ENCODE measurements at regions not wholly inside any gene's neighbourhood (a gene's known extent, or its start where the extent isn't known, plus 50 kb on each side); places are given as distances from the start of the nearest gene placed in this dataset.
"Not testable (repeated sequence)": the region's sequence is repeated elsewhere in the genome, so short reads cannot be mapped to it uniquely, and the experiment has no call there.

DNA sequence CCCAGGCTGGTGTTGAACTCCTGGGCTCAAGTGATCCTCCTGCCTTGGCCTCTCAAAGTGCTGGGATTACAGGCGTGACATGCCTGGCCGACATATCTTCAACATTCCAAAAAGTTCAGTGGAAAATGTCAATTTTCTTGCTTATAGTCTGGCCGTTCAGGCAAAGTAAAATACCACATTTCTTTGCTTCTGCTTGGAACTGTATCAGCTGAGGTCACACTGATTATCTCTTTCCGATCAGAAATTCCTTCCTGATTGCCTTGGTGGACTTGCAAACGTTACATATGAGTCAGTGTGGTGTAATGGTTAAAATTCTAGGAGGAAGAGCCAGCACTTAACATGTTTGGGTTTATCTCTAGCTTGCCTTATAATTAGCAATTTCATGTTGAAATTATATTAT is 170.6 kb upstream of the ERV3-1 start:
- H3K36me3 Mint-ChIP-seq (ENCODE audit: insufficient read depth, unreplicated experiment); H3K27ac Mint-ChIP-seq (ENCODE audit: unreplicated experiment); intact Hi-C loops (cut with micrococcal nuclease; ENCODE audit: unreplicated experiment); H3K9me3 Mint-ChIP-seq (ENCODE audit: low read depth, unreplicated experiment); H3K4me3 Mint-ChIP-seq (ENCODE audit: low read depth, unreplicated experiment); H3K4me1 Mint-ChIP-seq (ENCODE audit: low read depth, unreplicated experiment); H3K27me3 Mint-ChIP-seq (ENCODE audit: unreplicated experiment); CTCF ChIA-PET; DNase-seq; BruUV-seq (replicated peaks): not testable (repeated sequence)

GRCh38 chr7:65150105-65150504 is 143.6 kb upstream of the ERV3-1 start:
- H3K36me3 Mint-ChIP-seq (ENCODE audit: insufficient read depth, unreplicated experiment); DNase-seq; CTCF ChIA-PET; H3K27ac Mint-ChIP-seq (ENCODE audit: unreplicated experiment); H3K4me3 Mint-ChIP-seq (ENCODE audit: low read depth, unreplicated experiment); H3K9me3 Mint-ChIP-seq (ENCODE audit: low read depth, unreplicated experiment); H3K27me3 Mint-ChIP-seq (ENCODE audit: unreplicated experiment); BruUV-seq (replicated peaks); H3K4me1 Mint-ChIP-seq (ENCODE audit: low read depth, unreplicated experiment); intact Hi-C loops (cut with micrococcal nuclease; ENCODE audit: unreplicated experiment): not testable (repeated sequence)

DNA sequence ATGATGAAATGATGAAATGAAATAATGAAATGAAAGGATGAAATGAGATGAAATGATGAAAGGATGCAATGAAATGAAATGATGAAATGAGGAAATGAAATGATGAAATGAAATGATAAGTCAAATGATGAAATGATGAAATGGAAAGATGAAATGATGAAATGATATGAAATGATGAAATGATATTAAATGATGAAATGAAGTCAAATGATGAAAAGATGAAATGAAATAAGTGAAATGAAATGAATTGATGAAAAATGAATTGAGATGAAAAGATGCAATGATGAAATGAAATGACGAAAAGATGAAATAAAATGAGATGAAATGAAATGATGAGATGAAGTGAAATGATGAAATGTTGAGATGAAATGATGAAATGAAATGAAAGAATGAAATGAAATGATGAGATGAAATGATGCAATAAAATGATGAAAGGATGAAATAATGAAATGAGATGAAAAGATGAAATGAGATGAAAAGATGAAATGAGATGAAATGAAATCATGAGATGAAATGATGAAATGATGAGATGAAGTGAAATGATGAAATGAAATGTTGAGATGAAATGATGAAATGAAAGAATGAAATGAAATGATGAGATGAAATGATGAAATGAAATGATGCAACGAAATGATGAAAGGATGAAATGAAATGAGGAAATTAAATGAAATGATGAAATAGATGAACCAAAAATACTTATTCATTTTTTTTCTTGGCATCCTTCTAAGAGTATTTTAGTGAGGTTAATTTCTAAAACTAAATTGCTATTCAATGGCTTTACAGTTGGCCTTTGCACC is 139.8 kb upstream of the ERV3-1 start:
- CTCF ChIA-PET; DNase-seq; H3K27me3 Mint-ChIP-seq (ENCODE audit: unreplicated experiment); intact Hi-C loops (cut with micrococcal nuclease; ENCODE audit: unreplicated experiment); BruUV-seq (replicated peaks); H3K9me3 Mint-ChIP-seq (ENCODE audit: low read depth, unreplicated experiment); H3K36me3 Mint-ChIP-seq (ENCODE audit: insufficient read depth, unreplicated experiment); H3K27ac Mint-ChIP-seq (ENCODE audit: unreplicated experiment); H3K4me3 Mint-ChIP-seq (ENCODE audit: low read depth, unreplicated experiment); H3K4me1 Mint-ChIP-seq (ENCODE audit: low read depth, unreplicated experiment): not testable (repeated sequence)

DNA sequence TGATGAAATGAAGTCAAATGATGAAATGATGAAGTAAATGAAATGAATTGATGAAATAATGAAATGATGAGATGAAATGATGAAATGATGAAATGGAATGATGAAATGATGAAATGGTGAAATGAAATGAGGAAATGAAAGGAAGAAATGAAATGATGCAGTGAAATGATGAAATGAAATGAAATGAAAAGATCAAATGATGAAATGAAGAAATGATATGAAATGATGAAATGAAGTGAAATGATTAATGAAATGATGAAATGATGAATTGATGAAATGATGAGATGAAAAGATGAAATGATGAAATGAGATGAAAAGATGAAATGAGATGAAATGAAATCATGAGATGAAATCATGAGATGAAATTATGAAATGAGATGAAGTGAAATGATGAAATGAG is 139.2 kb upstream of the ERV3-1 start:
- H3K9me3 Mint-ChIP-seq (ENCODE audit: low read depth, unreplicated experiment); H3K36me3 Mint-ChIP-seq (ENCODE audit: insufficient read depth, unreplicated experiment); BruUV-seq (replicated peaks); H3K27ac Mint-ChIP-seq (ENCODE audit: unreplicated experiment); H3K4me1 Mint-ChIP-seq (ENCODE audit: low read depth, unreplicated experiment); DNase-seq; H3K4me3 Mint-ChIP-seq (ENCODE audit: low read depth, unreplicated experiment); CTCF ChIA-PET; intact Hi-C loops (cut with micrococcal nuclease; ENCODE audit: unreplicated experiment); H3K27me3 Mint-ChIP-seq (ENCODE audit: unreplicated experiment): not testable (repeated sequence)

DNA sequence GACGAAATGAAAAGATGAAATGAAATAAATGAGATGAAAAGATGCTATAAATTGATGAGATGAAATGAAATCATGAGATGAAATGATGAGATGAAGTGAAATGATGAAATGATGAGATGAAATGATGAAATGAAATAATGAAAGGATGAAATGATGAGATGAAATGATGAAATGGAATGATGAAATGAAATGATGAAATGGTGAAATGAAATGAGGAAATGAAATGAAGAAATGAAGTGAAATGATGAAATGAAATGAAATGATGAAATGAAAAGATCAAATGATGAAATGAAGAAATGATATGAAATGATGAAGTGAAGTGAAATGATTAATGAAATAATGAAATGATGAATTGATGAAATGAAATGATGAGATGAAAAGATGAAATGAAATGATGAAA is 138.5 kb upstream of the ERV3-1 start:
- intact Hi-C loops (cut with micrococcal nuclease; ENCODE audit: unreplicated experiment); H3K9me3 Mint-ChIP-seq (ENCODE audit: low read depth, unreplicated experiment); H3K27me3 Mint-ChIP-seq (ENCODE audit: unreplicated experiment); CTCF ChIA-PET; BruUV-seq (replicated peaks); H3K36me3 Mint-ChIP-seq (ENCODE audit: insufficient read depth, unreplicated experiment); H3K4me3 Mint-ChIP-seq (ENCODE audit: low read depth, unreplicated experiment); DNase-seq; H3K4me1 Mint-ChIP-seq (ENCODE audit: low read depth, unreplicated experiment); H3K27ac Mint-ChIP-seq (ENCODE audit: unreplicated experiment): not testable (repeated sequence)

DNA sequence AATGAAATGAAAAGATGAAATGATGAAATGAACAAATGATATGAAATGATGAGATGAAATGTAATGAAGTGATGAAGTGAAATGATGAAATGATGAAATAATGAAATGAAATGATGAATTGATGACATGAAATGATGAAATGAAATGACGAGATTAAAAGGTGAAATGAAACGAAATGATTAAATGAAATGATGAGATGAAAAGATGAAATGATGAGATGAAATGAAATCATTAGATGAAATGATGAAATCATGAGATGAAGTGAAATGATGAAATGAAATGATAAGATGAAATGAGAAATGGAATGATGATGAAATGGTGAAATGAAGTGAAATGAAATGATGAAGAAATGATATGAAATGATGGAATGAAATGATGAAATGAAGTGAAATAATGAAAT is 138.1 kb upstream of the ERV3-1 start:
- H3K4me1 Mint-ChIP-seq (ENCODE audit: low read depth, unreplicated experiment); CTCF ChIA-PET; H3K27ac Mint-ChIP-seq (ENCODE audit: unreplicated experiment); BruUV-seq (replicated peaks); DNase-seq; H3K4me3 Mint-ChIP-seq (ENCODE audit: low read depth, unreplicated experiment); intact Hi-C loops (cut with micrococcal nuclease; ENCODE audit: unreplicated experiment); H3K27me3 Mint-ChIP-seq (ENCODE audit: unreplicated experiment); H3K36me3 Mint-ChIP-seq (ENCODE audit: insufficient read depth, unreplicated experiment); H3K9me3 Mint-ChIP-seq (ENCODE audit: low read depth, unreplicated experiment): not testable (repeated sequence)

GRCh38 chr7:65144119-65144518 is 137.6 kb upstream of the ERV3-1 start:
- H3K4me1 Mint-ChIP-seq (ENCODE audit: low read depth, unreplicated experiment); H3K27me3 Mint-ChIP-seq (ENCODE audit: unreplicated experiment); intact Hi-C loops (cut with micrococcal nuclease; ENCODE audit: unreplicated experiment); BruUV-seq (replicated peaks); H3K27ac Mint-ChIP-seq (ENCODE audit: unreplicated experiment); H3K36me3 Mint-ChIP-seq (ENCODE audit: insufficient read depth, unreplicated experiment); CTCF ChIA-PET; DNase-seq; H3K4me3 Mint-ChIP-seq (ENCODE audit: low read depth, unreplicated experiment); H3K9me3 Mint-ChIP-seq (ENCODE audit: low read depth, unreplicated experiment): not testable (repeated sequence)

GRCh38 chr7:65141894-65142293 is 135.4 kb upstream of the ERV3-1 start:
- H3K36me3 Mint-ChIP-seq (ENCODE audit: insufficient read depth, unreplicated experiment); H3K27me3 Mint-ChIP-seq (ENCODE audit: unreplicated experiment); H3K9me3 Mint-ChIP-seq (ENCODE audit: low read depth, unreplicated experiment); H3K4me1 Mint-ChIP-seq (ENCODE audit: low read depth, unreplicated experiment); H3K4me3 Mint-ChIP-seq (ENCODE audit: low read depth, unreplicated experiment); DNase-seq; BruUV-seq (replicated peaks); intact Hi-C loops (cut with micrococcal nuclease; ENCODE audit: unreplicated experiment); H3K27ac Mint-ChIP-seq (ENCODE audit: unreplicated experiment); CTCF ChIA-PET: not testable (repeated sequence)

GRCh38 chr7:65141405-65141778 is 134.9 kb upstream of the ERV3-1 start:
- DNase-seq; H3K9me3 Mint-ChIP-seq (ENCODE audit: low read depth, unreplicated experiment); H3K36me3 Mint-ChIP-seq (ENCODE audit: insufficient read depth, unreplicated experiment); H3K4me3 Mint-ChIP-seq (ENCODE audit: low read depth, unreplicated experiment); BruUV-seq (replicated peaks); H3K4me1 Mint-ChIP-seq (ENCODE audit: low read depth, unreplicated experiment); H3K27me3 Mint-ChIP-seq (ENCODE audit: unreplicated experiment); CTCF ChIA-PET; H3K27ac Mint-ChIP-seq (ENCODE audit: unreplicated experiment); intact Hi-C loops (cut with micrococcal nuclease; ENCODE audit: unreplicated experiment): not testable (repeated sequence)

DNA sequence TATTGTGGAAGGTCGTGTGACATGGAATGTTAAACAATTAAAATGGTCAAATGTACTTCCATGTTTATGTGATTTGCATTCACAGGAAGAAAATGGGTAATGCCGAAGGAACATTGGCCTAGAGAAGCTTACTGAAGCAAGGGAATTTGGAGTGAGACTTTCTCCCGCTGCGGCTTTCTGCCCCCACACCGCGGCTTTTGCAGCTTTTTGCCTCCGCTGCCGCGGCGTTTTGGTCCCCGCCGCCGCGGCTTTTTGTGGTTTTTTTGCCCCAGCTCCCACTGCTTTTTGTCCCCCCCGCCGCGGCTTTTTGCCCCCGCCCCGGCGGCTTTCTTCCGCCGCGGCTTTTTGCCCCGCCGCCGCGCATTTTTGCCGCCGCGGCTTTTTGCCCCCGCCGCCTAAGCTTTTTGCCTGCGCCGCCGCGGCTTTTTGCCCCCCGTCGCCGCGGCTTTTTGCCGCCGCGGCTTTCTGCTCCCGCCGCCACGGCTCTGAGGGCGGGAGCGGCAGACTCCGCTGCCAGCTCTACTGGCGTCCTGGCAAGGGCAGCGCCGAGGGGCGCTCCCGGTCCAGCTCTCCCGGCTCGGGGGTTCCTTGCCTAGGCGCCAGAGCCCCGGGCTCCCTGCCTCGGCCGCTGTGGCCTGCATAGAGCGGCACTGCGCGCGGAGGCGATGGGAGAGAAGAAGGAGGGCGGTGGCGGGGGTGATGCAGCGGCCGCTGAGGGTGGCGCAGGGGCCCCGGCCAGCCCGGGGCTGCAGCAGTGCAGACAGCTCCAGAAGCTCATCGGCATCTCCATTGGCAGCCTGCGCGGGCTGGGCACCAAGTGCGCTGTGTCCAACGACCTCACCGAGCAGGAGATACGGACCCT is 134.3 kb upstream of the ERV3-1 start:
- intact Hi-C loops (cut with micrococcal nuclease; ENCODE audit: unreplicated experiment); H3K4me3 Mint-ChIP-seq (ENCODE audit: low read depth, unreplicated experiment); DNase-seq; BruUV-seq (replicated peaks); H3K36me3 Mint-ChIP-seq (ENCODE audit: insufficient read depth, unreplicated experiment); H3K27ac Mint-ChIP-seq (ENCODE audit: unreplicated experiment); CTCF ChIA-PET; H3K9me3 Mint-ChIP-seq (ENCODE audit: low read depth, unreplicated experiment); H3K4me1 Mint-ChIP-seq (ENCODE audit: low read depth, unreplicated experiment); H3K27me3 Mint-ChIP-seq (ENCODE audit: unreplicated experiment): not testable (repeated sequence)

Measured in Calu3 (cell line).